H1 (cell line): ENCODE measurements at regions not wholly inside any gene's neighbourhood (a gene's known extent, or its start where the extent isn't known, plus 50 kb on each side); places are given as distances from the start of the nearest gene placed in this dataset.

ENCODE experiments used
- ATF2 ChIP-seq: IDR thresholded peaks from 2 replicates; pipeline ENCODE4 v1.6.1; 2012; ENCODE audit warnings: low read length, inconsistent platforms
- CREB1 ChIP-seq: IDR thresholded peaks from 2 replicates; pipeline ENCODE4 v1.6.1; 2012; ENCODE audit warnings: inconsistent platforms
- CTCF ChIP-seq, 3 experiments: IDR thresholded peaks; 1 replicate in 2 of 3; 2 replicates in 1 of 3; pipeline versions ENCODE4 v1.5.1 to v1.6.1; 2011; ENCODE audit warnings: low read length in 3 of 3, mild to moderate bottlenecking in 3 of 3, inconsistent platforms in 2 of 3, low read depth in 1 of 3, moderate library complexity in 1 of 3; ENCODE audit not compliant: insufficient read depth in 1 of 3; ENCODE audit errors: control extremely low read depth in 1 of 3
- EGR1 ChIP-seq: IDR thresholded peaks from 2 replicates; pipeline ENCODE4 v1.6.1; 2011; ENCODE audit warnings: low read depth, low read length, borderline replicate concordance
- EZH2 ChIP-seq: fragments of 200-600 bp; sonication (generic); IDR thresholded peaks from 2 replicates; pipeline ENCODE4 v1.7.1; 2012; ENCODE audit warnings: low read depth, mild to moderate bottlenecking, moderate library complexity, low read length, inconsistent platforms; ENCODE audit not compliant: severe bottlenecking
- HDAC2 ChIP-seq, 2 experiments: fragments of 300-600 bp in 1 of 2; sonication (generic) in 1 of 2; IDR thresholded peaks; 2 replicates each; pipeline ENCODE4 v1.6.1; 2011 to 2012; ENCODE audit warnings: low read depth in 2 of 2, low read length in 2 of 2, mild to moderate bottlenecking in 2 of 2, moderate library complexity in 2 of 2, borderline replicate concordance in 1 of 2, inconsistent platforms in 1 of 2
- HDAC6 ChIP-seq: IDR thresholded peaks from one replicate; pipeline ENCODE4 v1.7.1; 2012; ENCODE audit warnings: low read depth, mild to moderate bottlenecking, inconsistent platforms, low read length, moderate library complexity
- JUN ChIP-seq: IDR thresholded peaks from 2 replicates; pipeline ENCODE4 v1.6.1; 2011; ENCODE audit warnings: low read depth, mild to moderate bottlenecking, improper control_type of control experiment, low read length
- JUND ChIP-seq: IDR thresholded peaks from 2 replicates; pipeline ENCODE4 v1.6.1; 2011; ENCODE audit warnings: mild to moderate bottlenecking, improper control_type of control experiment, low read length
- MAX ChIP-seq: IDR thresholded peaks from 2 replicates; pipeline ENCODE4 v1.6.1; 2012; ENCODE audit warnings: inconsistent platforms
- SP1 ChIP-seq: IDR thresholded peaks from 2 replicates; pipeline ENCODE4 v1.6.1; 2011; ENCODE audit warnings: low read depth, low read length

- no peak for TF ChIP-seq JUND
- TF ChIP-seq CREB1 = no peak
- TF ChIP-seq SP1 = no peak
- TF ChIP-seq MAX = no peak
- TF ChIP-seq EGR1 = no peak
- no peak for TF ChIP-seq CTCF (IDR thresholded peaks at IDR 0.05; ENCODE audit: control extremely low read depth in 1 of 3, insufficient read depth in 1 of 3, low read depth in 1 of 3, low read length in 3 of 3)
- TF ChIP-seq HDAC6 = no peak
- no peak for TF ChIP-seq JUN
- no peak for TF ChIP-seq EZH2
- TF ChIP-seq ATF2 = no peak
- no peak for TF ChIP-seq HDAC2 (IDR thresholded peaks at IDR 0.05; ENCODE audit: borderline replicate concordance in 1 of 2, low read depth in 2 of 2, low read length in 2 of 2)
Observed at GRCh38 chr12:100692502-100692901, 102.1 kb upstream of the ANO4 start.
